ENCODE measurements at regions not wholly inside any gene's neighbourhood (a gene's known extent, or its start where the extent isn't known, plus 50 kb on each side); places are given as distances from the start of the nearest gene placed in this dataset.

DNA sequence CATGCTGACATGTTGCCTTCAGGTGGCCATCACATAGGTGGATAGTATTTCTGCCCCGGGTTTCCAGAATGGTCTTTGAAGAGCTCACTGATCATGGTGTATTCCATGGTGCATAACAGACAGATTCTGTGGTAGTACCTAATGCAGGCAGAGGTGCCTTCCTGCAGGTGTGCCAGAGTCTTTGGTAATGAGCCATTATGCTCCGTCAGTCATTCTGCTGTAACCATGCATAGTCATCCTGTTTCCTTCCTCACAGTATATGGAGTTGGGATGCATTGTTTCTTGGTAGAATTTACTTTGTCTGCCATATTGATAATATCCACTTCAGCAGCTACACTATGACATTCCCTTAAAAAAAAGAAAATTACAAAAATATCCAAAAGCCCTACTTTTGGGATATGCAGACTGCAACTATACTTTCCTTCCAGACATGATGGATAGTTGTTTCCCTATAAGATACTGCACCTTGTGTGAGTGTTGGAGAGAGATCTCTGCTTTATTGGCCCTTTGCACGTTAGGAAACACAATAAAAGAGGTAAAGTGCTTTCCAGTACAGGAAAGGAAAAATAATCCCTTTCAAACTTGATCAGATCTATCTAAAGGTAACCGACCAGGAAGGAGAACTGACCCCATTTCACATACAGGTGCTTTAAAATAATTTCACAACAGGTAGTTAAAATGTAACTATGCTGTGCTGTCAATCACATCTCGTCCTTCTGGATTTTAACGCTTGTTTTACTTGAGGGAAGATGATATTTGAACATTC, 537.5 kb upstream of the WWC1 start:
- H2AFZ ChIP-seq (ENCODE audit: insufficient read depth, low read length, poor library complexity) = no peak overlapping the region
- no peak overlapping the region for H3K4me3 ChIP-seq (ENCODE audit: low read depth, low read length)
- no CpG with 5 or more reads among the region's 6 CpGs for WGBS (ENCODE audit: extremely low coverage, insufficient coverage, insufficient read length)
- no peak overlapping the region for H3K9ac ChIP-seq (ENCODE audit: low read length)
- H3K23ac ChIP-seq (ENCODE audit: low read length) = no peak overlapping the region
- no peak overlapping the region for H2BK12ac ChIP-seq (ENCODE audit: low read length)
- no peaks in the 10 kb centered on the region for H3K9me3 ChIP-seq (ENCODE audit: insufficient read depth, low read depth, low read length)
- H3K36me3 ChIP-seq (ENCODE audit: control insufficient read depth in 1 of 2, insufficient read depth in 2 of 2, low read length in 2 of 2) = no peaks in the 10 kb centered on the region
- H4K12ac ChIP-seq (ENCODE audit: low read depth, low read length) = no peak overlapping the region
- H4K8ac ChIP-seq (ENCODE audit: low read depth, low read length) = no peak overlapping the region
- no peaks in the 10 kb centered on the region for H3K27me3 ChIP-seq (ENCODE audit: insufficient read depth, low read length)
- H3K4me1 ChIP-seq (ENCODE audit: control insufficient read depth in 1 of 2, insufficient read depth in 2 of 2, low read length in 2 of 2) = no peaks in the 10 kb centered on the region
- no peak overlapping the region for H3K27ac ChIP-seq (ENCODE audit: low read depth, low read length)
- H3K79me1 ChIP-seq (ENCODE audit: low read length) = no peaks in the 10 kb centered on the region
- no peak overlapping the region for H2BK5ac ChIP-seq (ENCODE audit: low read depth, low read length, poor library complexity)
- H4K91ac ChIP-seq (ENCODE audit: low read depth, low read length) = no peak overlapping the region
- no peak overlapping the region for H2BK120ac ChIP-seq (ENCODE audit: insufficient read depth, low read length, poor library complexity)
- no peaks in the 10 kb centered on the region for H3K79me2 ChIP-seq (ENCODE audit: control insufficient read depth, insufficient read depth, low read length, poor library complexity)
- H3K4me2 ChIP-seq (ENCODE audit: low read length) = no peak overlapping the region
- DNase-seq = no peak
- no peak overlapping the region for H3K4ac ChIP-seq (ENCODE audit: low read depth, low read length)
- no peak overlapping the region for H2AK5ac ChIP-seq (ENCODE audit: low read length)
- H3K14ac ChIP-seq (ENCODE audit: low read length) = no peak overlapping the region
- no peak overlapping the region for H3K18ac ChIP-seq (ENCODE audit: low read length)

DNA sequence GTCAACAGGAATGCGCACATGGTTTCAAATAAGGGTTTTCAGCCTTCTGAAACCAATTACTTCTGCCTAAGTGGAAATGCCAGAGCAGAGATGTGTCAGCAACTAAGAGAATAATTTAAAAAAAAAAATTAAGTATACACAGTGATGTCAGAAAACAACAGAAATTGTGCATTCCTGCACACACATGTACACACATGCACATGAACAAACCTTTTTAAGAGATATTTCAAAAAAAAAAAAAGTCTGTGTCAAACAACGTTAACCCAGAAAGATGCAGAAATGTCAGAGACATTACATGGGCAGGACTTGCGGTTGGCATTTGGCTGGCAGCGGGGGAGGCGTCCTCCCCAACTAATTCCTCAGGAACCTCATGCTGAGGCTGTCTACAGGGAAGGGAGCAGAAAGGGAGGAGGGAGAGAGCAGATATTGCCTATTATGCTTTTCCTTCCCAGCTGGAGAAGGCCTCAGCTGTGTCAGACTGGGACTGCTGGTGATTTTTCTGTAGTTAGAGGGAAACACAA, 536.9 kb upstream of the WWC1 start:
- Histone ChIP-seq H3K9ac (ENCODE audit: low read length) (no peak overlapping the region), H3K4me2 (ENCODE audit: low read length) (no peak overlapping the region), H3K9me3 (ENCODE audit: insufficient read depth, low read depth, low read length) (no peaks in the 10 kb centered on the region), H4K12ac (ENCODE audit: low read depth, low read length) (no peak overlapping the region), H3K23ac (ENCODE audit: low read length) (no peak overlapping the region), H2AFZ (ENCODE audit: insufficient read depth, low read length, poor library complexity) (no peak overlapping the region), H3K36me3 (ENCODE audit: control insufficient read depth in 1 of 2, insufficient read depth in 2 of 2, low read length in 2 of 2) (no peaks in the 10 kb centered on the region), H3K27ac (ENCODE audit: low read depth, low read length) (no peak overlapping the region), H2AK5ac (ENCODE audit: low read length) (no peak overlapping the region), H3K14ac (ENCODE audit: low read length) (no peak overlapping the region), H2BK12ac (ENCODE audit: low read length) (no peak overlapping the region), H2BK5ac (ENCODE audit: low read depth, low read length, poor library complexity) (no peak overlapping the region), H3K4me1 (ENCODE audit: control insufficient read depth in 1 of 2, insufficient read depth in 2 of 2, low read length in 2 of 2) (peaks cover 0 to 3% of the 10 kb centered on the region in 2 experiments), H2BK120ac (ENCODE audit: insufficient read depth, low read length, poor library complexity) (no peak overlapping the region), H4K8ac (ENCODE audit: low read depth, low read length) (no peak overlapping the region), H3K18ac (ENCODE audit: low read length) (no peak overlapping the region), H3K4me3 (ENCODE audit: low read depth, low read length) (no peak overlapping the region), H4K91ac (ENCODE audit: low read depth, low read length) (no peak overlapping the region), H3K4ac (ENCODE audit: low read depth, low read length) (no peak overlapping the region), H3K79me2 (ENCODE audit: control insufficient read depth, insufficient read depth, low read length, poor library complexity) (no peaks in the 10 kb centered on the region), H3K27me3 (ENCODE audit: insufficient read depth, low read length) (no peaks in the 10 kb centered on the region), H3K79me1 (ENCODE audit: low read length) (no peaks in the 10 kb centered on the region)
- WGBS (ENCODE audit: extremely low coverage, insufficient coverage, insufficient read length) = no CpG with 5 or more reads among the region's 5 CpGs
- no peak for DNase-seq

DNA sequence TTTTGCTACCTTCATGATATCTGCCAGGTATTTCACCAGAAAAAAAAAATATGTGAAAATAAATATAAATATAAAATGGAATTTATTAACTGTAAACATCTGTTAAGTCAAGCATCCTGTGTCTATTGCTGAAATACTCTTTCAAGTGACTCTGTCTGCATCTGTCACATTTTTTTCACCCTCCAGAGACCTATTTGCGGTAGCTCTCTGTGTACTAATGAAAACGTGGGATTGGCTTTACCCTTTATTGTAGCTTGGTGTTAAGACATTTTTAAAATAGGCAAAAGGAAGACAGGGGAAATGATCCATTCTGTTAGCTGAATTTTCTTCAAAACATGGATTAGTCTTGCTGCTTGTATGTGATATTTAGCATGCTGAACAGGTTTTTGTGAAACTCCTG, 536.0 kb upstream of the WWC1 start:
- Histone ChIP-seq H3K79me1 (ENCODE audit: low read length) (no peaks in the 10 kb centered on the region), H3K9ac (ENCODE audit: low read length) (no peak overlapping the region), H4K12ac (ENCODE audit: low read depth, low read length) (no peak overlapping the region), H2BK120ac (ENCODE audit: insufficient read depth, low read length, poor library complexity) (no peak overlapping the region), H3K23ac (ENCODE audit: low read length) (no peak overlapping the region), H3K27me3 (ENCODE audit: insufficient read depth, low read length) (no peaks in the 10 kb centered on the region), H3K4ac (ENCODE audit: low read depth, low read length) (no peak overlapping the region), H4K91ac (ENCODE audit: low read depth, low read length) (no peak overlapping the region), H2BK12ac (ENCODE audit: low read length) (no peak overlapping the region), H3K4me3 (ENCODE audit: low read depth, low read length) (no peak overlapping the region), H3K4me2 (ENCODE audit: low read length) (no peak overlapping the region), H3K18ac (ENCODE audit: low read length) (no peak overlapping the region), H2BK5ac (ENCODE audit: low read depth, low read length, poor library complexity) (no peak overlapping the region), H3K9me3 (ENCODE audit: insufficient read depth, low read depth, low read length) (no peaks in the 10 kb centered on the region), H3K27ac (ENCODE audit: low read depth, low read length) (no peak overlapping the region), H3K14ac (ENCODE audit: low read length) (no peak overlapping the region), H4K8ac (ENCODE audit: low read depth, low read length) (no peak overlapping the region), H2AK5ac (ENCODE audit: low read length) (no peak overlapping the region), H3K36me3 (ENCODE audit: control insufficient read depth in 1 of 2, insufficient read depth in 2 of 2, low read length in 2 of 2) (no peaks in the 10 kb centered on the region), H2AFZ (ENCODE audit: insufficient read depth, low read length, poor library complexity) (no peak overlapping the region), H3K79me2 (ENCODE audit: control insufficient read depth, insufficient read depth, low read length, poor library complexity) (no peaks in the 10 kb centered on the region), H3K4me1 (ENCODE audit: control insufficient read depth in 1 of 2, insufficient read depth in 2 of 2, low read length in 2 of 2) (peaks cover 0 to 3% of the 10 kb centered on the region in 2 experiments)
- no peak for DNase-seq
- WGBS (ENCODE audit: extremely low coverage, insufficient coverage, insufficient read length) = no CpG with 5 or more reads among the region's 2 CpGs

DNA sequence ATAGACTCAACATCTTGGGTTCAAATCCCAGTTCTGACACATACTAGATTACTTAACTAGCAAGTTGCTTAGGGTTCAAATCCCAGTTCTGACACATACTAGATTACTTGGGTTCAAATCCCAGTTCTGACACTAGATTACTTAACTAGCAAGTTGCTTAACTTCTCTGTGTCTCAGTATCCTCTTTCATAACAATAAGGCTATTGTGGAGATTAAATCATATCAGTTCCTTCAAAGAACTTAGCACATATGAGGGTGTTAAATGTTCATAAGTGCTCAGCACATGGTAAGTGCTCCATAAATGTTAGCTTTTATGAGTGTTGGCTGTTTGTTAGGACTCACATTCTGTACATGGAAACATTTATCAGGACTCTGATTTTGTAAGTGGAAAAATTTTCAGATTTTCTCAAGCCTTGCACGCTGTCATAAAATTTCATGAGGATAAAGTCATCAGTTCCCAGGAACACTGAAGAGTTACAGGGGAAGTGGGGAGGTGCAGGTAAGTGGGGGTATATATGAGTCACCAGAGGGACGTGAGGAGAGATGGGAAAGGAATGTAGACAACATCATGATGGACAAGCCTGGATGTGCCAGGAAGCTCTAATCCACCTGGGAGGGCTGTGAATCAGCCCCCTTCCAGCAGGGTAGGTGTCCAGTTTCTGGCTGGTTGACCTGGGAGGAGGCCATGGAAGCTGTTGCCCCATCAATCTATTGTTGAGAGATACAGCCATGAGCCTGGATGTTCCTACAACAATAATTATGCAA, 532.2 kb upstream of the WWC1 start:
- Histone ChIP-seq H3K36me3 (ENCODE audit: control insufficient read depth in 1 of 2, insufficient read depth in 2 of 2, low read length in 2 of 2) (no peaks in the 10 kb centered on the region), H3K18ac (ENCODE audit: low read length) (no peak overlapping the region), H3K79me1 (ENCODE audit: low read length) (no peaks in the 10 kb centered on the region), H3K4me2 (ENCODE audit: low read length) (no peak overlapping the region), H3K27ac (ENCODE audit: low read depth, low read length) (no peak overlapping the region), H2AK5ac (ENCODE audit: low read length) (no peak overlapping the region), H3K79me2 (ENCODE audit: control insufficient read depth, insufficient read depth, low read length, poor library complexity) (no peaks in the 10 kb centered on the region), H3K14ac (ENCODE audit: low read length) (no peak overlapping the region), H3K23ac (ENCODE audit: low read length) (no peak overlapping the region), H3K27me3 (ENCODE audit: insufficient read depth, low read length) (no peaks in the 10 kb centered on the region), H3K4me3 (ENCODE audit: low read depth, low read length) (no peak overlapping the region), H3K4ac (ENCODE audit: low read depth, low read length) (no peak overlapping the region), H2BK12ac (ENCODE audit: low read length) (no peak overlapping the region), H2AFZ (ENCODE audit: insufficient read depth, low read length, poor library complexity) (no peak overlapping the region), H4K8ac (ENCODE audit: low read depth, low read length) (no peak overlapping the region), H3K9ac (ENCODE audit: low read length) (no peak overlapping the region), H4K12ac (ENCODE audit: low read depth, low read length) (no peak overlapping the region), H2BK120ac (ENCODE audit: insufficient read depth, low read length, poor library complexity) (no peak overlapping the region), H3K9me3 (ENCODE audit: insufficient read depth, low read depth, low read length) (no peaks in the 10 kb centered on the region), H4K91ac (ENCODE audit: low read depth, low read length) (no peak overlapping the region), H2BK5ac (ENCODE audit: low read depth, low read length, poor library complexity) (no peak overlapping the region), H3K4me1 (ENCODE audit: control insufficient read depth in 1 of 2, insufficient read depth in 2 of 2, low read length in 2 of 2) (peaks cover 0 to 3% of the 10 kb centered on the region in 2 experiments)
- DNase-seq = peak; percentile 57 to 64
- no CpG with 5 or more reads among the region's 2 CpGs for WGBS (ENCODE audit: extremely low coverage, insufficient coverage, insufficient read length)

Measured in trophoblast cell (in vitro differentiated cells and primary cell).